G401 (cell line): ENCODE measurements at regions not wholly inside any gene's neighbourhood (a gene's known extent, or its start where the extent isn't known, plus 50 kb on each side); places are given as distances from the start of the nearest gene placed in this dataset.

Experiments used
- DNase-seq: peaks from one replicate; pipeline ENCODE4 v3.0.0-alpha.2; 2015; ENCODE audit warnings: low spot score
- in situ Hi-C: cut with HindIII; loops from 2 replicates; pipeline ENCODE4 v1.10.0; 2016; ENCODE audit warnings: low sequenced_read_pairs, mixed read lengths

GRCh38 chr1:177469519-177469918 is 298.8 kb downstream of the BRINP2 start:
- DNase-seq: no peak
- in situ Hi-C loops: no loop called here

- no peak for DNase-seq
- in situ Hi-C loops: no loop called here
Observed at GRCh38 chr1:177466286-177466685, 295.5 kb downstream of the BRINP2 start.

DNA sequence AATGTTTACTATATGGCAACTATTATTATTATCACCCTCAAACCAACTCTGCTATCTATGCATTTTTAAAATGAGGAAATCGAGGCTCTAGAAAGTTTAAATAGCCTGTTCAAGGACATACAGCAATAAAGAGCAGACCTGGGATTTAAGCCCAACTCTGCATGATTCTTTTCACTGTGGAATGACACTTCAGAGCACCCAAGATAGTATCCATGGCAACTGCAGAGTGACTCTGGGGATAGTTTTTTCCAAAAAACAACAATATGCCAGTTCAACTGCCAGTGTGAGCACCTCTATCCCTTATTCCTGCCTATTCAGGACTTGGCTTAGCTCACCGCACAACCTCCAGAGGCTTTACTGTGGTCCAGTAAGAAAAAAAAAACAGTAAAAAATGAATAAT is 293.9 kb downstream of the BRINP2 start:
- DNase-seq: no peak
- in situ Hi-C loops: no loop called here

DNA sequence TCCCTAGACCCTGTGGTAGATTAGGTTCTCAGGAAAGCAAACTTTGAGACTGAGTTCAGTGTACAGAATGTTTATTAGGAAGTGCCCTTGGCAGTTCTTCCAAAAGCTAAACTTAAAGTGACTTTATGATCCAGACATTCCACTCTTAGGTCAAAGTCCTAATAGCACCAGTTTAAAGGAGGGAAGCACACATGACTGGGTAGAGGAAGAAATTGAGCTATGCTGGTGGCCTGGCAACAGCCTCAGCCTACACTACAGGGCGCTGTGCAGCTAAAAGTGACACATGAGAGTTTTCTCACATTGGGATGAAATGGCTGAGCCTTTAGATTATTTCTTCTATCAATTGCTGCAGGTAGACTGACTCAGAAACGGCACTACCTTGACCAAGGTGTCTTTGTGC is 280.4 kb downstream of the BRINP2 start:
- in situ Hi-C loops: no loop called here
- DNase-seq: no peak

- DNase-seq: no peak
- in situ Hi-C loops: no loop called here
Observed at GRCh38 chr1:177448652-177449357, 278.0 kb downstream of the BRINP2 start.

- no peak for DNase-seq
Observed at GRCh38 chr1:177448036-177448615, 277.4 kb downstream of the BRINP2 start.

DNA sequence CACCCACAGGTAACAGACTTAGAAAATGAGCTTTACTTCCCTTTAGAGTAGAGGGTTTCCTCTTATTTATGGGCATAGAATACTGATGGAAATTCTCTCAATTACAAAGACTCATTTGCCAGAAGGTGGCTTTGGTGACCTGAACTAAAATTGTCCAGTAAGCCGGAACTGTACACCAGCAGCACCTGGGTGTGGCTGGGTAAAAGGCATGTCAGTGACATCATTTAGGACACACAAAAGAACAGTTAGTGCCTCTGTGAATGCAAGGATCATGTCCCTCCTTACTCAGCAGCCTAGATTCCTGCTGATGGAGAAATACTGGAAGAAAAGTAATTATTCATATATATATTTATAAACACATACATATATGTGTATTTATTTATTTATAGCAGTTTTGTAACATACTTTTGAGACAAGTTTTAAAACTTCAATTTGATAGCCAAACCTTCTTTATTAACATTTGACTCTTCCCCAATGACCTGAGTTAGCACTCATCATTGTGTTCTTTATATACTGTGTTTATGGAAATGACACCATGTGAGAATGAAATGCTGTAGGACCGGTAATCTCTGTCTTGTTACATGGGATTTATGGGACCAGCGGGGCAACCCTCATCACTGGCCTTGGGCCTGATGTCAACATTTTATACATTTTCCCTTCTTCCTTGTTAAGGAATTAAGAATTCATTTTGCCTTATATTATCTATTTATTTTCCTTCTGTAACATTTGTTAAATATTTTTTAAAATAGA is 274.4 kb downstream of the BRINP2 start:
- no peak for DNase-seq
- in situ Hi-C loops: no loop called here

More at GRCh38 chr1:177448036-177448615, 277.4 kb downstream of the BRINP2 start:
- in situ Hi-C loops: no loop called here

DNA sequence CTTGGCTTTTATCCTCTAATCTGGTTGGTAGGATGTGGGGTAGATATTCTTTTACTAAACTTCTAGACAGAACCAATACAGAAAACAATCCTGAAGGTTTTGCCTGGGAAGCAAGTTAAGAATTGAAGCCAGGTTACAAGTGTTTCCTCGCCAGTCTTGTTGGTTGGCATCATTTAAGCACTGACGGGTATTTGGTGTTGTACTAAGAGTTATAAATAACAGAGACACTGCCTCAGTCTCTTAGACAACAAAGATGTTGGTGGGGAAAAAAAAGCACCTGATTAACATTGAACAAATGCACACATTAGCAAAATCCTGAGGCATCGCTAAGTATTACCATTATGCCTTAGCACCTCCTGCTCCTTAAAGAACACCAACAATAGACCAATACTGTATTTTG is 272.2 kb downstream of the BRINP2 start:
- DNase-seq: no peak
- in situ Hi-C loops: no loop called here

GRCh38 chr1:177442584-177442983 is 271.8 kb downstream of the BRINP2 start:
- in situ Hi-C loops: no loop called here
- DNase-seq: no peak

DNA sequence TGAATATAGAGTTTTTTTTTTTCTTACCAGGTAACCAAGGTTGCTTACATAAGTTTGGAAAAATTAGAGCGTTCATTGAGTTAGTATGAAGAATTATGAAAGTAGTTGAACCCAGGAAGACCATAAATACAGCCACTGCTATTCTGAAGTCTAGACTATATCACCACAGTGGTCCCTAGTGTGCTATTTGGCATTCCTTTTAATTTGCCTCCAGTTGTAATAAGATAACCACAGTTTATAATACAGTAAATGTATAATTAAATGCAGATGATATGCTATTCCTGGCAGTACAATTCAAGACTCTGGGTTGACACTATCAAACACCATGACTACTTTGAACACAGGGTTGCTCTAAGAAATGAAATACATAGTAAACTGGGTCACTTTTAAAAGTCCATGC is 270.5 kb downstream of the BRINP2 start:
- no peak for DNase-seq
- in situ Hi-C loops: no loop called here

DNA sequence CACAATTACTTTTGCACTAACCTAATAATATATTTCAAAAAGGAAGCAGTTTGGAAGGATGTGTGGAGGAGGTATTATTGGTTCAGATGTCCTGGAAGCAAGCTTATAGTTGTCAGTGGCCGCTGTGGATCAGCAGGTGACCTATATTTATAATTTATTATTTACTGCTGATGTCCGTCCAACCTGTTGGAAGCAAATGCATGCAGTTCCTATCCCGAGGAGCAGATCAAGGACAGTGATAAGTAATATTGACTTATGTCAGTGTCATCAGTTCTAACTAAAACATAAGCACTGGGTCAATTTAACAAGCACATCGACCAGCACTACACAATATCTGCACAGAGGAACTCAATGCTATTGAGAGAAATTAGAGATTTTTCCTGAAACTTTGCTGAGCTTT is 270.1 kb downstream of the BRINP2 start:
- in situ Hi-C loops: no loop called here
- DNase-seq: no peak

DNA sequence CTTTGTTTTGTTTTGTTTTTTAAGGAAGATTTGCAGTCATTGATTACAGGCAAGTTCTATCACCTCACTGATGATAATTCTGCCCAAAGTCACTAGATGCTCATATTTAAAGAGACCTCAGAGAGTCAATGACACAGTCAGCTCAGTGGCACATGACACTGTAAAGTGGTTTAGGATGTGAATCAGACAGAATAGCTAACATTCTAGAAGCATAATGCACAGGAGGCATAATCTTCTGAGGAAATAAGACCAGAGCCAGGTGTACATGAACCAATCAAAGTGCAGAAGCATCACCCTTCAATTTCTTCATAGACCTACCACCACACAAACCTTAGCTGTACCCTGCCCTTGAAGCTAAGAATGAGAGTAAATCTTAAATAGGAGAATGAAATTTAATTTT is 268.5 kb downstream of the BRINP2 start:
- in situ Hi-C loops: no loop called here
- DNase-seq: no peak

- in situ Hi-C loops: no loop called here
- no peak for DNase-seq
Observed at GRCh38 chr1:177435364-177435763, 264.6 kb downstream of the BRINP2 start.

DNA sequence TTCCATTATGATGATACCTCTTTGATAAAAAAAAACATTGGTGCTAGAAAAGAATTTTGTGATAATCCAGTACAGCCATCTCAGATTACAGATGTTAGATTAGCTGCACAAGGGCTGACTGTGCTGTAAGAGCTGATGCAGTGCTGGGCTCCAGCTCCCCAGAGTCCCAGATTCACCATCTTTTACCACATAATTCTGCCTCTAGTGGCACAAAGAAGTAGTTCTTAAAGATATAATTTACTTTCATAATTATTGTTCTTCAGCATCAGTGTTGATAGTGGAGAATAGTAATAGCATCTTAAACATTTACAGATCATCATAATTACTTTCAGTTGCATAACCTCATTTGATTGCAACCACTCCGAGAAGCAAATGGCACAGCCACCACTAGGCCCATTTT is 262.1 kb downstream of the BRINP2 start:
- in situ Hi-C loops: no loop called here
- DNase-seq: no peak

- DNase-seq: no peak
- in situ Hi-C loops: no loop called here
Observed at GRCh38 chr1:177431123-177431522, 260.4 kb downstream of the BRINP2 start.

- in situ Hi-C loops: no loop called here
Observed at GRCh38 chr1:177429234-177429633, 258.5 kb downstream of the BRINP2 start.

GRCh38 chr1:177427811-177428210 is 257.1 kb downstream of the BRINP2 start:
- DNase-seq: no peak
- in situ Hi-C loops: no loop called here

More at GRCh38 chr1:177429234-177429633, 258.5 kb downstream of the BRINP2 start:
- DNase-seq: no peak

- in situ Hi-C loops: no loop called here
Observed at GRCh38 chr1:177426497-177426896, 255.7 kb downstream of the BRINP2 start.

GRCh38 chr1:177425199-177425598 is 254.4 kb downstream of the BRINP2 start:
- in situ Hi-C loops: no loop called here
- DNase-seq: no peak

More at GRCh38 chr1:177426497-177426896, 255.7 kb downstream of the BRINP2 start:
- no peak for DNase-seq

DNA sequence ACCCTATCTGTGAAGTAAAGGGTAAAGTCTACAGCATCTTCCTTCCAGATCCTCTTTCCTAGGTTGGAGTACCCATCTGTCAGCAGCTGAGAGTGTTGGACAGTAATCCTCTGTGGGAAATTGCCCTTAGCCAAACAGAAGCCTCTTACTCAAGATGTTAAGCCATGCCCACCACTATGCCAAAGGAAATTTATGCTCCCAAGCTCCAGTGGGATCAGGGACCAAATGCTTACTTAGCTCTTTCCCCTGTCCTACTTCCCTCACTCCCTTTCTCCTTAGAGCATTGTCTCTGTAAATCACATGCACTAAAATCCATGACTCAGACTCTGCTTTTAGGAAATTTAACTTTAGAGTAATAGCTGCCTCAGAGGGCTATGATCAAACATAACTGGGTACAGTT is 254.0 kb downstream of the BRINP2 start:
- DNase-seq: no peak
- in situ Hi-C loops: no loop called here
